Neutrophil (primary cell): ENCODE measurements at regions not wholly inside any gene's neighbourhood (a gene's known extent, or its start where the extent isn't known, plus 50 kb on each side); places are given as distances from the start of the nearest gene placed in this dataset.

ENCODE experiments used
- H3K27ac ChIP-seq: fragments of 200-600 bp; sonication (generic); 2 replicates; pipeline ENCODE4 v1.5.1; 2016; ENCODE audit warnings: mild to moderate bottlenecking, moderate library complexity
- H3K27me3 ChIP-seq: fragments of 200-600 bp; sonication (generic); 2 replicates; pipeline ENCODE4 v1.6.0; 2016; ENCODE audit warnings: mild to moderate bottlenecking
- H3K36me3 ChIP-seq: fragments of 200-600 bp; sonication (generic); 2 replicates; pipeline ENCODE4 v1.5.1; 2017
- H3K4me1 ChIP-seq, 2 experiments: fragments of 200-600 bp in 1 of 2; sonication (generic) in 1 of 2; 1 replicate in 1 of 2; 2 replicates in 1 of 2; pipeline versions ENCODE4 v1.5.1 to v1.6.1; 2013 to 2016; ENCODE audit warnings: low read depth in 1 of 2, low read length in 1 of 2, mild to moderate bottlenecking in 1 of 2, moderate library complexity in 1 of 2; ENCODE audit not compliant: control insufficient read depth in 1 of 2, insufficient read depth in 1 of 2
- H3K4me3 ChIP-seq, 2 experiments: fragments of 200-600 bp in 1 of 2; sonication (generic) in 1 of 2; 1 replicate in 1 of 2; 2 replicates in 1 of 2; pipeline ENCODE4 v1.5.1; 2013 to 2016; ENCODE audit warnings: low read depth in 1 of 2, low read length in 1 of 2, mild to moderate bottlenecking in 1 of 2, moderate library complexity in 1 of 2
- H3K9me3 ChIP-seq: fragments of 200-600 bp; sonication (generic); 2 replicates; pipeline ENCODE4 v1.5.1; 2016
- CTCF ChIP-seq: fragments of 200-600 bp; sonication (generic); IDR thresholded peaks from 2 replicates; pipeline ENCODE4 v1.5.1; 2016; ENCODE audit warnings: antibody characterized with exemption

- Histone ChIP-seq H3K4me3 (no peak overlapping the region), H3K9me3 (no peaks in the 10 kb centered on the region), H3K36me3 (no peaks in the 10 kb centered on the region), H3K27ac (no peak overlapping the region), H3K27me3 (no peaks in the 10 kb centered on the region), H3K4me1 (peaks cover 7 to 8% of the 10 kb centered on the region in 2 experiments)
- TF ChIP-seq CTCF, result no peak
Observed at GRCh38 chr12:111212814-111213456, 156.0 kb downstream of the PHETA1 start.

- TF ChIP-seq CTCF, result no peak
- H3K9me3 ChIP-seq, result no peaks in the 10 kb centered on the region
- peaks cover 3 to 5% of the 10 kb centered on the region in 2 experiments for H3K4me1 ChIP-seq
- no peak overlapping the region for H3K27ac ChIP-seq
- H3K36me3 ChIP-seq, result no peaks in the 10 kb centered on the region
- no peaks in the 10 kb centered on the region for H3K27me3 ChIP-seq
- no peak overlapping the region for H3K4me3 ChIP-seq
Observed at GRCh38 chr12:111211910-111212757, 156.8 kb downstream of the PHETA1 start.

DNA sequence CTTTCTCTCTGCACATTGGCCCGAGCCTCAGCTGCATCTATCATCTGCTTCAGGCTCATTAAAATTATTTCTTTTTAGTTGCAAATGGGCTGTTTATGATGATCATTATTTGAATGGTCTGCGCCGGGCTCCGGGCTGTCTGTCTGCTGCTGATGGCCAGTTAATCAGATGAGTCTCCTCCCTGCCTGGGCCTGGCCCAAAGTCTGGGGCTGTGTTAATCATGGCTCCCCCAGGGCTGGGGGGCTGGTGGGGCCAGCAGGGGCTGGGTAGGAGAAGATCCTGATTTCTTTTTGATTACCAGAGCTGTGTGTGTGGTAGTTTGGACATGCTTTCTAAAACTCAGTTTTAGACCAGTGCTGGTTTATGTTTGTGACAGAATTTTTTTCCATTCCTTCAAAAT is 159.1 kb downstream of the PHETA1 start:
- no peak for TF ChIP-seq CTCF
- H3K4me1 ChIP-seq, result no peaks in the 10 kb centered on the region
- H3K4me3 ChIP-seq, result no peak overlapping the region
- H3K9me3 ChIP-seq, result no peaks in the 10 kb centered on the region
- H3K27ac ChIP-seq, result no peak overlapping the region
- no peaks in the 10 kb centered on the region for H3K27me3 ChIP-seq
- no peaks in the 10 kb centered on the region for H3K36me3 ChIP-seq

DNA sequence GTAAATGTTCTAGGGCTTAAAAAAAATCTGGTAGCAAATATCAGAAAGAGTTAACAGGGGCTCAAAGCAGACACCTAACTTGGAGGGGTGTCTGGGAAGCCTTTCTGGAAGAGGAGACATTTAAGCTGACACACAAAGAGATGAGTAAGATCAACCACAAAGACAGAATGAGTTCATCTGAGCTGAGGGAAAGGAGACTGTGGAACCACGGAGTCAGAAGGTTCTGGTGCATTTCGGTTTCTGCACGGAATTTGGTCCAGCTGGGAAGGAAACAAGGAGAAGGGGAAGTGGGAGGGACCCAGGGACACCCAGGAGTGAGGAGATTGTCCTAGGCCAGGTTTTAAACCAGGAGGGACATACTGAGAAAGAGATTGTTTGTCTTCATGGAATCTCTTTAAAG is 161.1 kb downstream of the PHETA1 start:
- no peaks in the 10 kb centered on the region for H3K9me3 ChIP-seq
- H3K4me3 ChIP-seq, result no peak overlapping the region
- peaks cover 1% of the 10 kb centered on the region for H3K27me3 ChIP-seq
- no peaks in the 10 kb centered on the region for H3K4me1 ChIP-seq
- H3K27ac ChIP-seq, result no peak overlapping the region
- H3K36me3 ChIP-seq, result no peaks in the 10 kb centered on the region
- TF ChIP-seq CTCF, result no peak

DNA sequence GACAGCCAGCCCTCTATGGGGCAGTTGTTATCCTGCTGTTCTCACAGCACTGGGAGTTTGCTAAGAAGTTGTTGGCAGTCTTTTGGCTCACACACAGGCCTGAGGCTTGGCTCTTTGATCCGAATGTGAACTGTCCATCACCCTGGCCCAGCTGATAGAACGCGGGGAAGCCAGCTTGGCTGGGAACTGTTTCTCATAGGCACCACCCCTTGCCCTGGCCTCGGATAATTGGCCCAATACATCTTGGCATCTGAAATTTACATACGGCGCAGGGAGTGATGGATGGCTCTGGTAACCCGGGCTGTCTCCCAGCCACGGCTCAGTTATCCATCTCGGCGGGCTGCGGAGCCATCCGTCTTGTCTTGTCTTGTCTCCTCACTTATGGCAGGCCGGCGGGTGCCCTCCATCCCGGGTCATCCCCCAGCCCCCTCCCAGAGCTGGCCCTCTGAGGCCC is 164.1 kb downstream of the PHETA1 start:
- H3K4me3 ChIP-seq, result no peak overlapping the region
- TF ChIP-seq CTCF, result no peak
- H3K4me1 ChIP-seq, result no peaks in the 10 kb centered on the region
- H3K27ac ChIP-seq, result no peak overlapping the region
- H3K27me3 ChIP-seq, result peaks cover 18% of the 10 kb centered on the region
- no peaks in the 10 kb centered on the region for H3K36me3 ChIP-seq
- no peaks in the 10 kb centered on the region for H3K9me3 ChIP-seq
